ENCODE measurements at regions not wholly inside any gene's neighbourhood (a gene's known extent, or its start where the extent isn't known, plus 50 kb on each side); places are given as distances from the start of the nearest gene placed in this dataset.

- H2BK5ac ChIP-seq (ENCODE audit: low read depth, low read length, poor library complexity, severe bottlenecking): no peak overlapping the region
These were observed 52.7 kb upstream of the PZP start for GRCh38 chr12:9260931-9261330.

More at GRCh38 chr12:9260931-9261330, 52.7 kb upstream of the PZP start:
- no peak overlapping the region for H3K4me3 ChIP-seq (ENCODE audit: insufficient read depth, low read depth, low read length)
- H3K4me2 ChIP-seq (ENCODE audit: low read depth, low read length): no peak overlapping the region
- H2BK120ac ChIP-seq (ENCODE audit: low read depth, low read length): no peak overlapping the region
- no peak overlapping the region for H2AK9ac ChIP-seq (replicated peaks; ENCODE audit: low read depth, low read length, poor library complexity)
- dilution Hi-C loops (cut with HindIII; ENCODE audit: low sequenced_read_pairs, unreplicated experiment) (no loop called here), intact Hi-C loops (cut with micrococcal nuclease) (no loop called here), in situ Hi-C loops (cut with MboI; ENCODE audit: low sequenced_read_pairs) (no loop called here)
- H2BK15ac ChIP-seq (ENCODE audit: low read depth, low read length): no peak overlapping the region
- H3K23ac ChIP-seq (ENCODE audit: low read depth, low read length): no peak overlapping the region
- no peaks in the 10 kb centered on the region for H3K4me1 ChIP-seq (ENCODE audit: control insufficient read depth, insufficient read depth, low read length)
- H3K18ac ChIP-seq (ENCODE audit: low read depth, low read length): no peak overlapping the region
- H4K91ac ChIP-seq (ENCODE audit: insufficient read depth, low read depth, low read length): no peak overlapping the region
- H3K27ac ChIP-seq (ENCODE audit: insufficient read depth, low read length): no peak overlapping the region
- no peaks in the 10 kb centered on the region for H4K20me1 ChIP-seq (ENCODE audit: insufficient read depth, low read length)
- DNase-seq: no peak
- no TSS peak for BruUV-seq (replicated peaks)
- no peak overlapping the region for H4K5ac ChIP-seq (ENCODE audit: low read depth, low read length)
- H2AK5ac ChIP-seq (ENCODE audit: low read depth, low read length): no peak overlapping the region
- no peak overlapping the region for H3K14ac ChIP-seq (replicated peaks; ENCODE audit: low read depth, low read length)
- H2BK20ac ChIP-seq (ENCODE audit: low read depth, low read length): no peak overlapping the region
- ChIA-PET POLR2A (ENCODE audit: unreplicated experiment) (no interaction called here), CTCF (no interaction called here)
- H3K9me3 ChIP-seq (ENCODE audit: control insufficient read depth, insufficient read depth, low read length): no peaks in the 10 kb centered on the region
- ATAC-seq (ENCODE audit: low read depth): no peak
- no peaks in the 10 kb centered on the region for H3K9me1 ChIP-seq (ENCODE audit: insufficient read depth, low read length)
- no peak overlapping the region for H3K56ac ChIP-seq (ENCODE audit: extremely low read depth, insufficient read depth, low read length)
- no peak overlapping the region for H3K9ac ChIP-seq (ENCODE audit: low read depth, low read length)
- no peak overlapping the region for H4K8ac ChIP-seq (ENCODE audit: low read depth in 2 of 2, low read length in 2 of 2)
- no peak overlapping the region for H3K4ac ChIP-seq (ENCODE audit: low read depth, low read length)
- TF ChIP-seq MAZ (IDR thresholded peaks at IDR 0.05; ENCODE audit: borderline replicate concordance, low read depth, low read length) (no peak), CTCF (conservative IDR thresholded peaks at IDR 0.05; ENCODE audit: low read depth, low read length) (no peak), MAFK (IDR thresholded peaks at IDR 0.05; ENCODE audit: low read depth, low read length) (no peak), BHLHE40 (IDR thresholded peaks at IDR 0.05; ENCODE audit: low read depth, low read length) (no peak), ELK1 (IDR thresholded peaks at IDR 0.05; ENCODE audit: borderline replicate concordance, low read depth, low read length) (no peak), USF2 (IDR thresholded peaks at IDR 0.05; ENCODE audit: low read depth, low read length) (no peak), RFX5 (IDR thresholded peaks at IDR 0.05; ENCODE audit: low read depth, low read length) (no peak), RCOR1 (IDR thresholded peaks at IDR 0.05; ENCODE audit: insufficient replicate concordance, low read length) (no peak), MXI1 (IDR thresholded peaks at IDR 0.05; ENCODE audit: borderline replicate concordance, low read depth, low read length) (no peak), SMC3 (IDR thresholded peaks at IDR 0.05; ENCODE audit: low read depth, low read length) (no peak), NFE2L2 (IDR thresholded peaks at IDR 0.05; ENCODE audit: low read depth, low read length) (no peak), RAD21 (IDR thresholded peaks at IDR 0.05; ENCODE audit: low read length) (no peak), FOS (IDR thresholded peaks at IDR 0.05; ENCODE audit: low read depth, low read length) (no peak), CEBPB (IDR thresholded peaks at IDR 0.05; ENCODE audit: low read depth, low read length) (no peak), CHD1 (IDR thresholded peaks at IDR 0.05; ENCODE audit: low read depth, low read length) (no peak), POLR2A (IDR thresholded peaks at IDR 0.05; ENCODE audit: low read depth, low read length) (no peak)
- no peaks in the 10 kb centered on the region for H3K27me3 ChIP-seq (ENCODE audit: control insufficient read depth, insufficient read depth, low read length)
- H3K36me3 ChIP-seq (ENCODE audit: control insufficient read depth, insufficient read depth, low read length): no peaks in the 10 kb centered on the region
- no peak overlapping the region for H2AFZ ChIP-seq (replicated peaks; ENCODE audit: low read length, poor library complexity)
- no peaks in the 10 kb centered on the region for H3K79me1 ChIP-seq (ENCODE audit: low read depth in 1 of 2, low read length in 2 of 2)
